ENCODE measurements at regions not wholly inside any gene's neighbourhood (a gene's known extent, or its start where the extent isn't known, plus 50 kb on each side); places are given as distances from the start of the nearest gene placed in this dataset.

DNA sequence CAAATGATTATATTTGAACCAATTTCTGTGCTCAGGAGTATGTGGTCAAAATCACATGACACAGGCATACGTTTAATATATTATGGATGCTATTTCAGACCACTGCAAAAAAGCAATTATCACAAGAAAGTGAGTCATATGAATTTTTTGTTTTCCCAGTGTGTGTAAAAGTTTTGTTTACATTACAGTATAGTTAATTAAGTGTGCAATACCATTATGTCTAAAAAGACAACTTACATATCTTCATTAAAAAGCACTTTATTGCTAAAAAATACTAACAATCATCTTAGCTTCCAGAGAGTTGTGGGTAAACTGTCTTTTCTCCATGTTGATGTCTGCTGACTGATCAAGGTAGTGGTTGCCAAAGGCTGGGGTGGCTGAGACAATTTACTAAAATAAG lies 347.2 kb upstream of the PCDH9 start:
- intact Hi-C loops (cut with DNase I; ENCODE audit: low total_unique reads): no loop called here

DNA sequence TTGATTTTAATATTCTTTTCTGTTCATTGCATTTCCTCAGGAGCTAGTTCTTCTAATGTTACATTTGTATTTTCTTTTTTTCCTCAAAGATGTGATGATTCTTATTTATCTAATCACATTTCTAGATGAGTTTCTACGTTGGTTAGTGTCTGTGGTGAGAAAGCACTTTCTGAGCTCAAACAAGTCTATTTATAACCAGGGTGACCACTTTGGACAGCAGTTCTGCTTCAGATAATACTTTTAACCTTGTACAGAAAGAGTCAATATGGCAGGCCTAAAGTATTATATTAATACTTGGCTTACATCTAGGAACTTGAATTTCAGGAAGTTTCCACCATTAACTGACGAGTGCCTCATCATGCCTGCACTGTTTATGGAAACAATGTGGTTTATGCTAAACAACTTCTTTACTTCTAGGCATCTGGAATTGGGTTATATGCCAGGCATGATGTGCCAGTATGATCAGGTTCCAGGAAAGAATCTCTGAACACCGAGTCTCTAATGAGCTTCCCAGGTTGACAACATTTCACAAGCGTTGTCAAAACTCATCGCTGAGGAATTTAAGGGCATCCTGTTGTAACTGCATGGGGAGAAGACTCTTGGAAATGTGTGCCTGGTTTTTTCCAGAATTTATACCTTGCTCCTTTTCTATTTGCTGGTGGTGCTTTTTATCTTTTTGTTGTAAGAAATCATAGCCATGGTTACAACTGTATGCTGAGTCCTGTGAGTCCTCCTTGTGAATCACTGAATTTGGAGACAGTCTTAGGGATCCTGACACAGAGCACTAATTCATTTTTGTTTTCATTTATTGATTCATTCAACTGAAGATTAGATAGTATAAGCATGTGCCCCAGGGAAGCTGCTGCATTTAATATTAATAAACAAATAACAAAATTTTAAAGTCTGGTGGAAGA lies 344.4 kb upstream of the PCDH9 start:
- no peak for DNase-seq (ENCODE audit: low spot score in 2 of 2)
- intact Hi-C loops (cut with DNase I; ENCODE audit: low total_unique reads): no loop called here
- no peak for TF ChIP-seq POLR2A (IDR thresholded peaks at IDR 0.05)
- TF ChIP-seq, protein P1, sequence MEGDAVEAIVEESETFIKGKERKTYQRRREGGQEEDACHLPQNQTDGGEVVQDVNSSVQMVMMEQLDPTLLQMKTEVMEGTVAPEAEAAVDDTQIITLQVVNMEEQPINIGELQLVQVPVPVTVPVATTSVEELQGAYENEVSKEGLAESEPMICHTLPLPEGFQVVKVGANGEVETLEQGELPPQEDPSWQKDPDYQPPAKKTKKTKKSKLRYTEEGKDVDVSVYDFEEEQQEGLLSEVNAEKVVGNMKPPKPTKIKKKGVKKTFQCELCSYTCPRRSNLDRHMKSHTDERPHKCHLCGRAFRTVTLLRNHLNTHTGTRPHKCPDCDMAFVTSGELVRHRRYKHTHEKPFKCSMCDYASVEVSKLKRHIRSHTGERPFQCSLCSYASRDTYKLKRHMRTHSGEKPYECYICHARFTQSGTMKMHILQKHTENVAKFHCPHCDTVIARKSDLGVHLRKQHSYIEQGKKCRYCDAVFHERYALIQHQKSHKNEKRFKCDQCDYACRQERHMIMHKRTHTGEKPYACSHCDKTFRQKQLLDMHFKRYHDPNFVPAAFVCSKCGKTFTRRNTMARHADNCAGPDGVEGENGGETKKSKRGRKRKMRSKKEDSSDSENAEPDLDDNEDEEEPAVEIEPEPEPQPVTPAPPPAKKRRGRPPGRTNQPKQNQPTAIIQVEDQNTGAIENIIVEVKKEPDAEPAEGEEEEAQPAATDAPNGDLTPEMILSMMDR (IDR thresholded peaks at IDR 0.05): no peak
- no peak overlapping the region for H3K4me3 ChIP-seq (ENCODE audit: low read depth, poor library complexity, severe bottlenecking)
- WGBS, 2 donors: 55 to 60% methylated on average over 5 of the region's 5 CpGs

More for the DNA sequence above, 347.2 kb upstream of the PCDH9 start:
- no peak overlapping the region for H3K4me3 ChIP-seq (ENCODE audit: low read depth, poor library complexity, severe bottlenecking)
- TF ChIP-seq, protein P1 (IDR thresholded peaks at IDR 0.05): no peak
- no peak for TF ChIP-seq POLR2A (IDR thresholded peaks at IDR 0.05)
- 68 to 73% methylated on average over 1 of the region's 1 CpG for WGBS, 2 donors
- DNase-seq (ENCODE audit: low spot score in 2 of 2): no peak

DNA sequence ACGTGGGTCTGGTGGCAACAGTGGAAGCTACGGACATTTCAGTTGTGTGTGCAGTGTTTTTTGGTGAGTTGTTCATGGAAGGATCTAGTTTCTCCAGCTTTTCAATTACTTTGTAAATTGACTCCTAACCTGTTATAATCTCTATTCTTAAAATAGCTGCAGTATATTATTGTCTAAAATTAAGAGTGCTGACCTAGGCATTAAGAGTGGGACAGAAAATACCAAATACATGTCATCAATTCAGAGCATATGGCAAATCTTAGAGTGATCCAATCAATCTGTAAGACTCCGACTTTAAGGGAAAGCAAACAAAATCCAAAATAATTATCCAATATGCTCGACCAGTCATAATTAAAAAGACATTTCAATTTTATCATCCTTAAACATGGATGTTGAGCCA lies 338.1 kb upstream of the PCDH9 start:
- WGBS, 2 donors: 87 to 92% methylated on average over 4 of the region's 4 CpGs
- TF ChIP-seq POLR2A (IDR thresholded peaks at IDR 0.05): no peak
- TF ChIP-seq, protein P1 (IDR thresholded peaks at IDR 0.05): no peak
- DNase-seq (ENCODE audit: low spot score in 2 of 2): no peak
- no peak overlapping the region for H3K4me3 ChIP-seq (ENCODE audit: low read depth, poor library complexity, severe bottlenecking)
- intact Hi-C loops (cut with DNase I; ENCODE audit: low total_unique reads): no loop called here

DNA sequence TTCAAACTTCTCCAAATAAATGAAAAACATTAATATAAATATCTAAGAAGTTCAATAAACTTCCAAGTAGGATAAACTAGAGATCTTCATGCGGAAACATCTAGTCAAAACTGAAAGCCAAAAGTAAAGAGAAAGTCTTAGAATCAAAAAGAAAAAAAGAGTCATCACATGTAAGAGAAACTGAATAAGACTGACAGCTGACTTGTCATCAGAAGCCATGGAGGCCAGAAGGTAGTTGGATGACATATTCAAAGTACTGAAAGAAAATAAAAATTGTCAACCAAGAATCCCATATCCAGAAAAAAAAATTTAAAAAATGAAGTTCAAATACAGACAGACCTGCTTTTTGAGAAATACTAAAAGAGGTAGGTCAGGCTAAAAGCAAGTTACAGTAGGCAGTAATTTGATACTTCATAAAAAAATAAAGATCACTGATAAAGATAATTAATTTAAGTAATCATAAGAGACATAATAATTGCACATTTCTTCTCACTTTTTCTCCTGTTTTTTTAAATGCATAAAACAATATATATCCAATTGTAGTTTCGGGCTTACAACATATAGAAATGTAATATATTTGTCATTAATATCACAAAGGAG lies 327.6 kb upstream of the PCDH9 start:
- H3K4me3 ChIP-seq (ENCODE audit: low read depth, poor library complexity, severe bottlenecking): no peak overlapping the region
- 77 to 88% methylated on average over 2 of the region's 2 CpGs for WGBS, 2 donors
- intact Hi-C loops (cut with DNase I; ENCODE audit: low total_unique reads): no loop called here
- TF ChIP-seq POLR2A (IDR thresholded peaks at IDR 0.05): no peak
- TF ChIP-seq, protein P1 (IDR thresholded peaks at IDR 0.05): no peak
- no peak for DNase-seq (ENCODE audit: low spot score in 2 of 2)

DNA sequence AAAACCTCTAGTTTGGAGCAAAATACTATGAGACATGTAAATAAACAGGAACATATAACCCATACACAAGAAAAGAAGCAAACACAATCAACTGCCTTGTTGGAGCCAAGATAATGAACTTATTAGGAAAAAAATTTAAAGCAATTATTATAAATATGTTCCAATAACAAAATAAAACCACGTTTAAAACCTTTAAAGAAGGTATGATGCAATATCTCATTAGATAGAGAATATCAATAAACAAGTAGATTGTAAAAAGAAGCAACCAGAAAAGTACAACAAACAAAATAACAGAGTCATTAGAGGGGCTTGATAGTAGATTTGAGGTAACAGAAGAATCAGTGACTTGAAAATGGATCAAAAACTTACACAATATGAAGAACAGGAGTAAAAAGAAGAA lies 327.0 kb upstream of the PCDH9 start:
- WGBS, 2 donors: 55 to 71% methylated on average over 1 of the region's 1 CpG
- no peak overlapping the region for H3K4me3 ChIP-seq (ENCODE audit: low read depth, poor library complexity, severe bottlenecking)
- no peak for TF ChIP-seq POLR2A (IDR thresholded peaks at IDR 0.05)
- TF ChIP-seq, protein P1 (IDR thresholded peaks at IDR 0.05): no peak
- DNase-seq (ENCODE audit: low spot score in 2 of 2): no peak
- intact Hi-C loops (cut with DNase I; ENCODE audit: low total_unique reads): no loop called here

Data from lower leg skin (tissue), 4 donors.